ENCODE measurements at regions not wholly inside any gene's neighbourhood (a gene's known extent, or its start where the extent isn't known, plus 50 kb on each side); places are given as distances from the start of the nearest gene placed in this dataset.

- no peak for DNase-seq (ENCODE audit: low read depth)
Observed at GRCh38 chr11:70501051-70501901, 102.9 kb downstream of the CTTN start.

- no peak for DNase-seq (ENCODE audit: low read depth)
Observed at GRCh38 chr11:70501933-70502540, 103.7 kb downstream of the CTTN start.

GRCh38 chr11:70502677-70503467 is 104.5 kb downstream of the CTTN start:
- no peak for DNase-seq (ENCODE audit: low read depth)

- no peak for DNase-seq (ENCODE audit: low read depth)
Observed at GRCh38 chr11:70503468-70504221, 105.3 kb downstream of the CTTN start.

- no peak for DNase-seq (ENCODE audit: low read depth)
Observed at GRCh38 chr11:70504246-70505020, 106.1 kb downstream of the CTTN start.

- no peak for DNase-seq (ENCODE audit: low read depth)
Observed at GRCh38 chr11:70505331-70505731, 107.0 kb downstream of the CTTN start.

- no peak for DNase-seq (ENCODE audit: low read depth)
Observed at GRCh38 chr11:70505761-70506657, 107.7 kb downstream of the CTTN start.

GRCh38 chr11:70506658-70506970 is 108.3 kb downstream of the CTTN start:
- DNase-seq (ENCODE audit: low read depth): no peak

- no peak for DNase-seq (ENCODE audit: low read depth)
Observed at GRCh38 chr11:70506986-70507385, 108.7 kb downstream of the CTTN start.

- no peak for DNase-seq (ENCODE audit: low read depth)
Observed at GRCh38 chr11:70507466-70508230, 109.3 kb downstream of the CTTN start.

- no peak for DNase-seq (ENCODE audit: low read depth)
Observed at GRCh38 chr11:70508231-70508480, 109.8 kb downstream of the CTTN start.

GRCh38 chr11:70509476-70509875 is 111.1 kb downstream of the CTTN start:
- DNase-seq (ENCODE audit: low read depth): no peak

GRCh38 chr11:70510106-70510505 is 111.8 kb downstream of the CTTN start:
- DNase-seq (ENCODE audit: low read depth): no peak

- no peak for DNase-seq (ENCODE audit: low read depth)
Observed at GRCh38 chr11:70510571-70510970, 112.2 kb downstream of the CTTN start.

- no peak for DNase-seq (ENCODE audit: low read depth)
Observed at GRCh38 chr11:70511345-70511744, 113.0 kb downstream of the CTTN start.

- no peak for DNase-seq (ENCODE audit: low read depth)
Observed at GRCh38 chr11:70512716-70513115, 114.4 kb downstream of the CTTN start.

GRCh38 chr11:70517203-70517602 is 118.9 kb downstream of the CTTN start:
- no peak for DNase-seq (ENCODE audit: low read depth)

- DNase-seq (ENCODE audit: low read depth): peak; percentile 79
Observed at GRCh38 chr11:70517988-70518907, 119.9 kb downstream of the CTTN start.

Measured in HT1080 (cell line).